ENCODE measurements at regions not wholly inside any gene's neighbourhood (a gene's known extent, or its start where the extent isn't known, plus 50 kb on each side); places are given as distances from the start of the nearest gene placed in this dataset.
"Not testable (repeated sequence)": the region's sequence is repeated elsewhere in the genome, so short reads cannot be mapped to it uniquely, and the experiment has no call there.

- DNase-seq: no peak
Measured at GRCh38 chr2:2919574-2920365, 457.8 kb downstream of the EIPR1 start.

- no peak for DNase-seq
Measured at GRCh38 chr2:2919026-2919425, 458.6 kb downstream of the EIPR1 start.

GRCh38 chr2:2916621-2917020, 461.0 kb downstream of the EIPR1 start:
- no peak for DNase-seq

- DNase-seq: no peak
Measured at GRCh38 chr2:2914252-2914651, 463.4 kb downstream of the EIPR1 start.

- DNase-seq: no peak
Measured at GRCh38 chr2:2913601-2914120, 464.0 kb downstream of the EIPR1 start.

GRCh38 chr2:2912731-2913130, 464.9 kb downstream of the EIPR1 start:
- DNase-seq: no peak

- no peak for DNase-seq
Measured at GRCh38 chr2:2912293-2912692, 465.3 kb downstream of the EIPR1 start.

GRCh38 chr2:2910259-2910658, 467.4 kb downstream of the EIPR1 start:
- no peak for DNase-seq

- no peak for DNase-seq
Measured at GRCh38 chr2:2909086-2910035, 468.3 kb downstream of the EIPR1 start.

- no peak for DNase-seq
Measured at GRCh38 chr2:2906091-2906490, 471.5 kb downstream of the EIPR1 start.

- no peak for DNase-seq
Measured at GRCh38 chr2:2904721-2905350, 472.8 kb downstream of the EIPR1 start.

GRCh38 chr2:2902547-2903281, 474.9 kb downstream of the EIPR1 start:
- no peak for DNase-seq

GRCh38 chr2:2901384-2902345, 476.0 kb downstream of the EIPR1 start:
- no peak for DNase-seq

- DNase-seq: no peak
Measured at GRCh38 chr2:2899826-2900225, 477.8 kb downstream of the EIPR1 start.

- no peak for DNase-seq
Measured at GRCh38 chr2:2898744-2899143, 478.9 kb downstream of the EIPR1 start.

GRCh38 chr2:2896643-2897042, 481.0 kb downstream of the EIPR1 start:
- DNase-seq: no peak

- DNase-seq: no peak
Measured at GRCh38 chr2:2896011-2896410, 481.6 kb downstream of the EIPR1 start.

- not testable (repeated sequence) for DNase-seq
Measured at GRCh38 chr2:2894011-2894410, 483.6 kb downstream of the EIPR1 start.

GRCh38 chr2:2892892-2893291, 484.7 kb downstream of the EIPR1 start:
- no peak for DNase-seq

- no peak for DNase-seq
Measured at GRCh38 chr2:2892378-2892777, 485.2 kb downstream of the EIPR1 start.

- no peak for DNase-seq
Measured at GRCh38 chr2:2890901-2891300, 486.7 kb downstream of the EIPR1 start.

Measured in CD4-positive, alpha-beta T cell treated with Interferon gamma for 1 hour (primary cell).